DND-41 (cell line): ENCODE measurements at regions not wholly inside any gene's neighbourhood (a gene's known extent, or its start where the extent isn't known, plus 50 kb on each side); places are given as distances from the start of the nearest gene placed in this dataset.

ENCODE experiments used
- EZH2 ChIP-seq: IDR thresholded peaks from 3 replicates; pipeline ENCODE4 v1.6.1; 2012; ENCODE audit warnings: borderline replicate concordance, low read depth, mild to moderate bottlenecking, moderate library complexity, low read length, inconsistent platforms; ENCODE audit not compliant: severe bottlenecking
- TF ChIP-seq, protein P1 (sequence below): IDR thresholded peaks from 2 replicates; pipeline ENCODE4 v1.5.1; 2012; ENCODE audit warnings: borderline replicate concordance, low read length, moderate library complexity, mild to moderate bottlenecking; ENCODE audit not compliant: poor library complexity, severe bottlenecking; ENCODE audit errors: extremely low read depth

DNA sequence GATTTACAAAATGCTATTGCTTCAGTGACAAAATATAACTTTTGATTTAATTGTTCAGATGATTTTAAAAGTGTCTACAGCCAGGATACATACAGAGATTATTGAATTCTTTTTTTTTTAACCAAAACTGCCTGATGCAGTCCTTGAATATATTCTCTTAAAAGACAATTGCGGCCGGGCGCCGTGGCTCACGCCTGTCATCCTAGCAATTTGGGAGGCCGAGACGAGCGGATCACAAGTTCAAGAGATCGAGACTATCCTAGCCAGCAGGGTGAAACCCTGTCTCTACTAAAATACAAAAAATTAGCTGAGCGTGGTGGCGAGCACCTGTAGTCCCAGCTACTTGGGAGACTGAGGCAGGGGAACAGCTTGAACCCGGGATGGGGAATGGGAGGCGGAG is 497.0 kb upstream of the FSIP2 start:
- TF ChIP-seq, protein P1, sequence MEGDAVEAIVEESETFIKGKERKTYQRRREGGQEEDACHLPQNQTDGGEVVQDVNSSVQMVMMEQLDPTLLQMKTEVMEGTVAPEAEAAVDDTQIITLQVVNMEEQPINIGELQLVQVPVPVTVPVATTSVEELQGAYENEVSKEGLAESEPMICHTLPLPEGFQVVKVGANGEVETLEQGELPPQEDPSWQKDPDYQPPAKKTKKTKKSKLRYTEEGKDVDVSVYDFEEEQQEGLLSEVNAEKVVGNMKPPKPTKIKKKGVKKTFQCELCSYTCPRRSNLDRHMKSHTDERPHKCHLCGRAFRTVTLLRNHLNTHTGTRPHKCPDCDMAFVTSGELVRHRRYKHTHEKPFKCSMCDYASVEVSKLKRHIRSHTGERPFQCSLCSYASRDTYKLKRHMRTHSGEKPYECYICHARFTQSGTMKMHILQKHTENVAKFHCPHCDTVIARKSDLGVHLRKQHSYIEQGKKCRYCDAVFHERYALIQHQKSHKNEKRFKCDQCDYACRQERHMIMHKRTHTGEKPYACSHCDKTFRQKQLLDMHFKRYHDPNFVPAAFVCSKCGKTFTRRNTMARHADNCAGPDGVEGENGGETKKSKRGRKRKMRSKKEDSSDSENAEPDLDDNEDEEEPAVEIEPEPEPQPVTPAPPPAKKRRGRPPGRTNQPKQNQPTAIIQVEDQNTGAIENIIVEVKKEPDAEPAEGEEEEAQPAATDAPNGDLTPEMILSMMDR = no peak
- TF ChIP-seq EZH2 = no peak
